ENCODE measurements at regions not wholly inside any gene's neighbourhood (a gene's known extent, or its start where the extent isn't known, plus 50 kb on each side); places are given as distances from the start of the nearest gene placed in this dataset.

- TF ChIP-seq, protein P1, sequence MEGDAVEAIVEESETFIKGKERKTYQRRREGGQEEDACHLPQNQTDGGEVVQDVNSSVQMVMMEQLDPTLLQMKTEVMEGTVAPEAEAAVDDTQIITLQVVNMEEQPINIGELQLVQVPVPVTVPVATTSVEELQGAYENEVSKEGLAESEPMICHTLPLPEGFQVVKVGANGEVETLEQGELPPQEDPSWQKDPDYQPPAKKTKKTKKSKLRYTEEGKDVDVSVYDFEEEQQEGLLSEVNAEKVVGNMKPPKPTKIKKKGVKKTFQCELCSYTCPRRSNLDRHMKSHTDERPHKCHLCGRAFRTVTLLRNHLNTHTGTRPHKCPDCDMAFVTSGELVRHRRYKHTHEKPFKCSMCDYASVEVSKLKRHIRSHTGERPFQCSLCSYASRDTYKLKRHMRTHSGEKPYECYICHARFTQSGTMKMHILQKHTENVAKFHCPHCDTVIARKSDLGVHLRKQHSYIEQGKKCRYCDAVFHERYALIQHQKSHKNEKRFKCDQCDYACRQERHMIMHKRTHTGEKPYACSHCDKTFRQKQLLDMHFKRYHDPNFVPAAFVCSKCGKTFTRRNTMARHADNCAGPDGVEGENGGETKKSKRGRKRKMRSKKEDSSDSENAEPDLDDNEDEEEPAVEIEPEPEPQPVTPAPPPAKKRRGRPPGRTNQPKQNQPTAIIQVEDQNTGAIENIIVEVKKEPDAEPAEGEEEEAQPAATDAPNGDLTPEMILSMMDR (IDR thresholded peaks at IDR 0.05; ENCODE audit: extremely low read depth, insufficient read depth, missing control alignments), result no peak
- no peak for DNase-seq (ENCODE audit: low spot score)
- in situ Hi-C loops (cut with MboI; ENCODE audit: low pct_unique_long_range_greater_than_20kb, low sequenced_read_pairs, unreplicated experiment), result no loop called here
These were observed 72.4 kb upstream of the KCND3 start for GRCh38 chr1:112061901-112062320.

GRCh38 chr1:112063781-112064728 lies 74.6 kb upstream of the KCND3 start:
- in situ Hi-C loops (cut with MboI; ENCODE audit: low pct_unique_long_range_greater_than_20kb, low sequenced_read_pairs, unreplicated experiment), result no loop called here
- TF ChIP-seq, protein P1 (IDR thresholded peaks at IDR 0.05; ENCODE audit: extremely low read depth, insufficient read depth, missing control alignments), result no peak
- no peak for DNase-seq (ENCODE audit: low spot score)

DNA sequence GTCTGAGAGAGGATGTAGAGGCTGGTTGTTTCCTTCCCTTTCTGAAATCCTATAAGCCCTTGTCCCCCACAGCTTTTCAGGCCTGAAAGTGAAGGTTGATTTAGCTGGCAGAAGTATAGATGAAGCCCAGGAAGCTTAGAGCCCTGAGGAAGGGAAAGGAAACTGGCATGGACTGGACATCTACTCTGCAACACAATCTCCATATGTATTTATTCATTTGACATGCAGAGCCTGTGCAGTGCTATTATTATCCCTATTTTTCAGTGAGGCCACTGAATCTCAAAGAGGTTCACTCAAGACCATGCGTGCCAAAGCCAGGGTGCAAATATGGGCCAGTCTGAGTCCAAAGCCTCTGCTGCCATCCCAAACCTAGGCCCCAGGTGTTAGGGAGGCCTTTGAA lies 78.5 kb upstream of the KCND3 start:
- TF ChIP-seq, protein P1 (IDR thresholded peaks at IDR 0.05; ENCODE audit: extremely low read depth, insufficient read depth, missing control alignments), result no peak
- DNase-seq (ENCODE audit: low spot score), result no peak
- in situ Hi-C loops (cut with MboI; ENCODE audit: low pct_unique_long_range_greater_than_20kb, low sequenced_read_pairs, unreplicated experiment), result no loop called here

GRCh38 chr1:112070677-112071076 lies 81.2 kb upstream of the KCND3 start:
- TF ChIP-seq, protein P1 (IDR thresholded peaks at IDR 0.05; ENCODE audit: extremely low read depth, insufficient read depth, missing control alignments), result no peak
- no peak for DNase-seq (ENCODE audit: low spot score)
- in situ Hi-C loops (cut with MboI; ENCODE audit: low pct_unique_long_range_greater_than_20kb, low sequenced_read_pairs, unreplicated experiment), result no loop called here

DNA sequence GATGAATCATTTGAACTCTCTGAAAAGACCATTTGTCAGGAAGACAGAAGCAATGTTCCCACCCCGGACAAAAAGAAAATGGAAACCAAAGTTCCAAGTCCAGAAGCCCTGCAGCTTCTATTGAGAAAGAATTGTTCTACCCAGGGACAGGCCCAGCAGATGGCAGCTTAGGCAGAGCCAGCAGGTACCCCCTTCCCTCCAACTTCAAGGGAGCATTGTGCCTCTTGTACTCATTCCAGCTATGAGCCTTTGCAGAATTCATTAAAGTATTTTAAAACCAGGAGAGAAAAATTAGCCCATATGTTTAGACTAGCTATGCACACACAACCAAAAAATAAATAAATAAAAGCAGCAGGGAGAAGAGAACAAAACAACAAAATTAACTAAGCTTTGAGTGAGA lies 85.2 kb upstream of the KCND3 start:
- in situ Hi-C loops (cut with MboI; ENCODE audit: low pct_unique_long_range_greater_than_20kb, low sequenced_read_pairs, unreplicated experiment), result no loop called here
- TF ChIP-seq, protein P1 (IDR thresholded peaks at IDR 0.05; ENCODE audit: extremely low read depth, insufficient read depth, missing control alignments), result no peak
- no peak for DNase-seq (ENCODE audit: low spot score)

GRCh38 chr1:112075566-112075965 lies 86.1 kb upstream of the KCND3 start:
- in situ Hi-C loops (cut with MboI; ENCODE audit: low pct_unique_long_range_greater_than_20kb, low sequenced_read_pairs, unreplicated experiment), result no loop called here
- TF ChIP-seq, protein P1 (IDR thresholded peaks at IDR 0.05; ENCODE audit: extremely low read depth, insufficient read depth, missing control alignments), result no peak
- DNase-seq (ENCODE audit: low spot score), result no peak

Data from GM13977 (cell line).